ENCODE measurements at regions not wholly inside any gene's neighbourhood (a gene's known extent, or its start where the extent isn't known, plus 50 kb on each side); places are given as distances from the start of the nearest gene placed in this dataset.
"Not testable (repeated sequence)": the region's sequence is repeated elsewhere in the genome, so short reads cannot be mapped to it uniquely, and the experiment has no call there.

DNA sequence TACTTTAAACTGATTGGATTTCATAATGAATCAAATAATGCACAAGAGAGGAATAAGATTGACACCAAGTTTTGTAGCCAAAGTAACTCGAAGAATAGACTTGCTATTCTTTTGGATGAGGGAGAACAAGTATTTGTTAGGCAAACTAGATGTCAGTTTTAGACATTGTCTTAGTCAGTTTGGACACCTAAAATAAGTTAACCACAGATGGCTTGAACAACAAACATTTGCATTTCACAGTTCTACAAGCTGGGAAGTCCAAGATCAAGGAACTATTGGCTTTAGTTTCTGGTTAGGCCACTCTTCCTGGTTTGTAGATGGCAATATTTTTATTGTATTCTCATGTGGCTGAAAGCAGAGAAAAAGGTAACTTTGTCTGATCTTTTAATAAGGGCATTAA, 61.3 kb upstream of the OSTN start:
- no peak overlapping the region for H3K4me3 ChIP-seq (ENCODE audit: low read depth, low read length)
- DNase-seq (ENCODE audit: low read depth): no peak
- ChIA-PET CTCF (interaction anchor here (0.9 to 2.2 kb wide), 4 partner anchors 7 to 1307 kb away, joined by 3 to 9 read pairs (median 4); no protein-coding TSS in a partner anchor), POLR2A (no interaction called here)
- TF ChIP-seq CTCF (IDR thresholded peaks at IDR 0.05; ENCODE audit: insufficient read depth, low read depth, low read length): no peak
- H3K27me3 ChIP-seq (ENCODE audit: control insufficient read depth, insufficient read depth, low read length): no peaks in the 10 kb centered on the region
- no peaks in the 10 kb centered on the region for H3K36me3 ChIP-seq (ENCODE audit: control insufficient read depth, insufficient read depth, low read length)

- Histone ChIP-seq H3K4me3 (ENCODE audit: low read depth, low read length) (no peak overlapping the region), H3K27me3 (ENCODE audit: control insufficient read depth, insufficient read depth, low read length) (no peaks in the 10 kb centered on the region), H3K36me3 (ENCODE audit: control insufficient read depth, insufficient read depth, low read length) (no peaks in the 10 kb centered on the region)
- ChIA-PET POLR2A (no interaction called here), CTCF (interaction anchor here (0.6 to 2.5 kb wide), 9 partner anchors 9 to 1836 kb away, joined by 3 to 17 read pairs (median 3); no protein-coding TSS in a partner anchor)
- TF ChIP-seq CTCF (IDR thresholded peaks at IDR 0.05; ENCODE audit: insufficient read depth, low read depth, low read length): peak; percentile 50
- no peak for DNase-seq (ENCODE audit: low read depth)
Measured at GRCh38 chr3:191136347-191136746, 62.7 kb upstream of the OSTN start.

DNA sequence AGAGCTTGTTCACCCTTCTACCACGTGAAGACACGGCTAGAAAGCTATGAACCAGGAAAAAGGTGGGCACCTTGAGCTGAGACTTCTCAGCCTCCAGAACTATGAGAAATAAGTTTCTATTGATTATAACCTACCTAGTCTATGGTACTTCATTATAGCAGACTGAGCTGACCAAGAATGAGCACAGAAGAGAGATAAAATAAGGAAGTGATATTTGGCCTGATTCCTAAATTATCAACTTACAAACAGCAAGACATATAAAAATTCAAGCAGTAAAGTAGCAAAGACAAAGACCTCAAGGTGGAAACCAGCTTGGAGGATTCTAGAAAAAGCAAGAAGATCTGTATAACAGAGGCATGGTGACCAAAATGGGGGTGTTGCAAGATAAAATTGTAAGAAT, 63.9 kb upstream of the OSTN start:
- no peak for DNase-seq (ENCODE audit: low read depth)
- Histone ChIP-seq H3K36me3 (ENCODE audit: control insufficient read depth, insufficient read depth, low read length) (no peaks in the 10 kb centered on the region), H3K27me3 (ENCODE audit: control insufficient read depth, insufficient read depth, low read length) (no peaks in the 10 kb centered on the region), H3K4me3 (ENCODE audit: low read depth, low read length) (no peak overlapping the region)
- CTCF ChIA-PET: interaction anchor here (2.5 kb wide), 1 partner anchor 1309 kb away, joined by 17 read pairs; no protein-coding TSS in a partner anchor
- POLR2A ChIA-PET: no interaction called here
- TF ChIP-seq CTCF (IDR thresholded peaks at IDR 0.05; ENCODE audit: insufficient read depth, low read depth, low read length): no peak

DNA sequence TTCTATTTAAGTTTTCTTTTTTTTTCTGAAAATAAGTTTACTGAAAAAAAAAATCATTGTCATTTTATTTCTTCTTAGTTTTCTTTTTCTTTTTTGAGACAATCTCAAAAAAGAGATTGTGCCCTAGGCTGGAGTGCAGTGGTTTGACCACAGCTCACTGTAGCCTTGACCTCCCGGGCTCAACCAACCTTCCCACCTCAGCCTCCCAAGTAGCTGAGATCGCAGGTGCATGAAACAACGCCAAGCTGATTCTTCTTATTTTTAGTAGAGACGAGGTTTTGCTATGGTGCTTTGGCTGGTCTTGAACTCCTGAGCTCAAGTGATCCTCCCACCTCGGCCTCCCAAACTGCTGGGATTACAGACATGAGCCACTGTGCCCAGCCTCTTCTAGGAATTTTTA, 65.7 kb upstream of the OSTN start:
- DNase-seq (ENCODE audit: low read depth): no peak
- Histone ChIP-seq H3K27me3 (ENCODE audit: control insufficient read depth, insufficient read depth, low read length) (no peaks in the 10 kb centered on the region), H3K36me3 (ENCODE audit: control insufficient read depth, insufficient read depth, low read length) (no peaks in the 10 kb centered on the region), H3K4me3 (ENCODE audit: low read depth, low read length) (no peak overlapping the region)
- CTCF ChIA-PET: interaction anchor here (0.6 to 1.3 kb wide), 2 partner anchors 14 to 233 kb away, joined by 3 read pairs; no protein-coding TSS in a partner anchor
- no peak for TF ChIP-seq CTCF (IDR thresholded peaks at IDR 0.05; ENCODE audit: insufficient read depth, low read depth, low read length)
- POLR2A ChIA-PET: no interaction called here

- no peak for TF ChIP-seq CTCF (IDR thresholded peaks at IDR 0.05; ENCODE audit: insufficient read depth, low read depth, low read length)
- no peak for DNase-seq (ENCODE audit: low read depth)
- Histone ChIP-seq H3K4me3 (ENCODE audit: low read depth, low read length) (no peak overlapping the region), H3K27me3 (ENCODE audit: control insufficient read depth, insufficient read depth, low read length) (no peaks in the 10 kb centered on the region), H3K36me3 (ENCODE audit: control insufficient read depth, insufficient read depth, low read length) (no peaks in the 10 kb centered on the region)
- ChIA-PET POLR2A (no interaction called here), CTCF (interaction anchor here (1.7 kb wide), 1 partner anchor 261 kb away, joined by 3 read pairs; no protein-coding TSS in a partner anchor)
Measured at GRCh38 chr3:191131305-191131704, 67.7 kb upstream of the OSTN start.

DNA sequence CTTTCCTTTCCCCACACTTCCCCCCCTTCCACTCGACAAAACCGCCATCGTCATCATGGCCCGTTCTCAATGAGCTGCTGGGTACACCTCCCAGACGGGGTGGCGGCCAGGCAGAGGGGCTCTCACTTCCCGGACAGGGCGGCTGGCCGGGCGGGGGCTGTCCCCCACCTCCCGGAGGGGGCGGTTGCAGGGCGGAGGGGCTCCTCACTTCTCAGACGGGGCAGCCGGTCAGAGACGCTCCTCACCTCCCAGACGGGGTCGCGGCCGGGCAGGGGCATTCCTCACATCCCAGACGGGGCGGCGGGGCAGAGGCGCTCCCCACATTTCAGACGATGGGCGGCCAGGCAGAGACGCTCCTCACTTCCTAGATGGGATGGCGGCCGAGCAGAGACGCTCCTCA, 74.2 kb upstream of the OSTN start:
- H3K36me3 ChIP-seq (ENCODE audit: control insufficient read depth, insufficient read depth, low read length); H3K27me3 ChIP-seq (ENCODE audit: control insufficient read depth, insufficient read depth, low read length); H3K4me3 ChIP-seq (ENCODE audit: low read depth, low read length); DNase-seq (ENCODE audit: low read depth); POLR2A ChIA-PET; CTCF ChIA-PET: not testable (repeated sequence)
